HepG2 (cell line): ENCODE measurements at regions not wholly inside any gene's neighbourhood (a gene's known extent, or its start where the extent isn't known, plus 50 kb on each side); places are given as distances from the start of the nearest gene placed in this dataset.

Source experiments
- FOXA1 ChIP-seq, 2 experiments: fragments of 450-650 bp in 1 of 2; sonication (generic) in 1 of 2; formaldehyde crosslinking in 1 of 2; IDR thresholded peaks; 2 replicates each; pipeline versions ENCODE4 v1.4.0 to v1.6.1; 2016 to 2020; ENCODE audit warnings: missing genetic modification reagents in 1 of 2
- HDAC6 ChIP-seq: fragments of 200-600 bp; sonication (generic); IDR thresholded peaks from 2 replicates; pipeline ENCODE4 v1.7.0; 2017; ENCODE audit warnings: mild to moderate bottlenecking, antibody characterized with exemption, low read length, low read depth
- HOXA3 ChIP-seq: sonication (generic); formaldehyde crosslinking; IDR thresholded peaks from 2 replicates; pipeline ENCODE4 v1.5.0; 2020; ENCODE audit warnings: missing genetic modification reagents
- MTA1 ChIP-seq: sonication (generic); formaldehyde crosslinking; IDR thresholded peaks from 2 replicates; pipeline ENCODE4 v1.4.0; 2020; ENCODE audit warnings: missing genetic modification reagents, mild to moderate bottlenecking, borderline replicate concordance
- NFYB ChIP-seq: sonication (generic); formaldehyde crosslinking; IDR thresholded peaks from 2 replicates; pipeline ENCODE4 v1.4.0; 2020; ENCODE audit warnings: missing genetic modification reagents
- POLR2A ChIP-seq, 2 experiments: IDR thresholded peaks; 2 replicates each; pipeline ENCODE4 v1.6.1; 2011; ENCODE audit warnings: low read depth in 2 of 2, low read length in 2 of 2, mild to moderate bottlenecking in 1 of 2, moderate library complexity in 1 of 2; ENCODE audit not compliant: insufficient read depth in 1 of 2
- TCF12 ChIP-seq, 2 experiments: fragments of 450-650 bp in 1 of 2; sonication (generic) in 1 of 2; formaldehyde crosslinking in 1 of 2; IDR thresholded peaks; 2 replicates each; pipeline versions ENCODE4 v1.6.1 to v1.8.0; 2017 to 2022; ENCODE audit warnings: antibody characterized with exemption in 1 of 2, mild to moderate bottlenecking in 1 of 2, missing genetic modification reagents in 1 of 2, moderate library complexity in 1 of 2
- ZNF274 ChIP-seq: sonication (generic); formaldehyde crosslinking; IDR thresholded peaks from 2 replicates; pipeline ENCODE4 v1.5.1; 2020; ENCODE audit warnings: mild to moderate bottlenecking, missing genetic modification reagents
- TF ChIP-seq, protein P1 (sequence below): sonication (generic); formaldehyde crosslinking; IDR thresholded peaks from 2 replicates; pipeline ENCODE4 v1.4.0; 2020; ENCODE audit warnings: missing genetic modification reagents
- TF ChIP-seq, protein P2 (sequence below): sonication (generic); formaldehyde crosslinking; IDR thresholded peaks from 2 replicates; pipeline ENCODE4 v1.5.0; 2020; ENCODE audit warnings: missing genetic modification reagents
- TF ChIP-seq, protein P3 (sequence below): sonication (generic); formaldehyde crosslinking; IDR thresholded peaks from 2 replicates; pipeline ENCODE4 v1.5.0; 2020; ENCODE audit warnings: mild to moderate bottlenecking, missing genetic modification reagents, moderate library complexity

- TF ChIP-seq, protein P1, sequence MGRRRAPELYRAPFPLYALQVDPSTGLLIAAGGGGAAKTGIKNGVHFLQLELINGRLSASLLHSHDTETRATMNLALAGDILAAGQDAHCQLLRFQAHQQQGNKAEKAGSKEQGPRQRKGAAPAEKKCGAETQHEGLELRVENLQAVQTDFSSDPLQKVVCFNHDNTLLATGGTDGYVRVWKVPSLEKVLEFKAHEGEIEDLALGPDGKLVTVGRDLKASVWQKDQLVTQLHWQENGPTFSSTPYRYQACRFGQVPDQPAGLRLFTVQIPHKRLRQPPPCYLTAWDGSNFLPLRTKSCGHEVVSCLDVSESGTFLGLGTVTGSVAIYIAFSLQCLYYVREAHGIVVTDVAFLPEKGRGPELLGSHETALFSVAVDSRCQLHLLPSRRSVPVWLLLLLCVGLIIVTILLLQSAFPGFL: no peak
- TF ChIP-seq, protein P2, sequence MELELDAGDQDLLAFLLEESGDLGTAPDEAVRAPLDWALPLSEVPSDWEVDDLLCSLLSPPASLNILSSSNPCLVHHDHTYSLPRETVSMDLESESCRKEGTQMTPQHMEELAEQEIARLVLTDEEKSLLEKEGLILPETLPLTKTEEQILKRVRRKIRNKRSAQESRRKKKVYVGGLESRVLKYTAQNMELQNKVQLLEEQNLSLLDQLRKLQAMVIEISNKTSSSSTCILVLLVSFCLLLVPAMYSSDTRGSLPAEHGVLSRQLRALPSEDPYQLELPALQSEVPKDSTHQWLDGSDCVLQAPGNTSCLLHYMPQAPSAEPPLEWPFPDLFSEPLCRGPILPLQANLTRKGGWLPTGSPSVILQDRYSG (CRISPR knock-in tag): no peak
- TF ChIP-seq NFYB (CRISPR knock-in tag) (no peak), POLR2A (IDR thresholded peaks at IDR 0.05; ENCODE audit: insufficient read depth in 1 of 2, low read depth in 2 of 2, low read length in 2 of 2) (no peak), TCF12 (IDR thresholded peaks at IDR 0.05) (no peak), TCF12 (CRISPR knock-in tag; IDR thresholded peaks at IDR 0.05) (no peak), FOXA1 (IDR thresholded peaks at IDR 0.05) (no peak), FOXA1 (CRISPR knock-in tag; IDR thresholded peaks at IDR 0.05) (no peak), ZNF274 (no peak), MTA1 (CRISPR knock-in tag) (no peak), HOXA3 (no peak), HDAC6 (no peak)
- TF ChIP-seq, protein P3, sequence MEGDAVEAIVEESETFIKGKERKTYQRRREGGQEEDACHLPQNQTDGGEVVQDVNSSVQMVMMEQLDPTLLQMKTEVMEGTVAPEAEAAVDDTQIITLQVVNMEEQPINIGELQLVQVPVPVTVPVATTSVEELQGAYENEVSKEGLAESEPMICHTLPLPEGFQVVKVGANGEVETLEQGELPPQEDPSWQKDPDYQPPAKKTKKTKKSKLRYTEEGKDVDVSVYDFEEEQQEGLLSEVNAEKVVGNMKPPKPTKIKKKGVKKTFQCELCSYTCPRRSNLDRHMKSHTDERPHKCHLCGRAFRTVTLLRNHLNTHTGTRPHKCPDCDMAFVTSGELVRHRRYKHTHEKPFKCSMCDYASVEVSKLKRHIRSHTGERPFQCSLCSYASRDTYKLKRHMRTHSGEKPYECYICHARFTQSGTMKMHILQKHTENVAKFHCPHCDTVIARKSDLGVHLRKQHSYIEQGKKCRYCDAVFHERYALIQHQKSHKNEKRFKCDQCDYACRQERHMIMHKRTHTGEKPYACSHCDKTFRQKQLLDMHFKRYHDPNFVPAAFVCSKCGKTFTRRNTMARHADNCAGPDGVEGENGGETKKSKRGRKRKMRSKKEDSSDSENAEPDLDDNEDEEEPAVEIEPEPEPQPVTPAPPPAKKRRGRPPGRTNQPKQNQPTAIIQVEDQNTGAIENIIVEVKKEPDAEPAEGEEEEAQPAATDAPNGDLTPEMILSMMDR (CRISPR knock-in tag): no peak
Observed at GRCh38 chr3:21259896-21260295, 491.1 kb downstream of the ZNF385D start.
